ENCODE measurements at regions not wholly inside any gene's neighbourhood (a gene's known extent, or its start where the extent isn't known, plus 50 kb on each side); places are given as distances from the start of the nearest gene placed in this dataset.
A peak's percentile ranks its signal among the peaks of the same experiment; 100 is the strongest.
"Not testable (repeated sequence)": the region's sequence is repeated elsewhere in the genome, so short reads cannot be mapped to it uniquely, and the experiment has no call there.

DNA sequence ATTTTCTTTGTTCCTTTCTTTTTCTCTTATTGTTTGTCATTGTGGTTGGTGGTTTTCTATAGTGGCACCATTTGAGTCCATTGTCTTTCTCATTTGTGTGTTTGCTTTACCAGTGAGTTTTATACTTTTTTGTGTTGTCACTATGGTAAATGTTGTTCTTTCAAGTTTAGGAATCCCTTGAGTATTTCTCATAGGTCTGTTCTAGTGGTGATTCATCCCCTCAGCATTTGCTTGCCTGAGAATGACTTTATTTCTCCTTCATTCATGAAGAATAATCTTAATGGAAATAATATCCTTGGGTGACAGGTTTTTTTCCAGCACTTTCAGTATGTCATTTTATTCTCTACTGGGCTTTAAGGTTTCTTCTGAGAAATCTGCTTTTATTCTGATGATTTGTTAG lies 209.2 kb upstream of the ASCC3 start (continued):
- no peak for TF ChIP-seq TP53 (CRISPR knock-in tag; IDR thresholded peaks at IDR 0.05)
- TF ChIP-seq, protein P1, sequence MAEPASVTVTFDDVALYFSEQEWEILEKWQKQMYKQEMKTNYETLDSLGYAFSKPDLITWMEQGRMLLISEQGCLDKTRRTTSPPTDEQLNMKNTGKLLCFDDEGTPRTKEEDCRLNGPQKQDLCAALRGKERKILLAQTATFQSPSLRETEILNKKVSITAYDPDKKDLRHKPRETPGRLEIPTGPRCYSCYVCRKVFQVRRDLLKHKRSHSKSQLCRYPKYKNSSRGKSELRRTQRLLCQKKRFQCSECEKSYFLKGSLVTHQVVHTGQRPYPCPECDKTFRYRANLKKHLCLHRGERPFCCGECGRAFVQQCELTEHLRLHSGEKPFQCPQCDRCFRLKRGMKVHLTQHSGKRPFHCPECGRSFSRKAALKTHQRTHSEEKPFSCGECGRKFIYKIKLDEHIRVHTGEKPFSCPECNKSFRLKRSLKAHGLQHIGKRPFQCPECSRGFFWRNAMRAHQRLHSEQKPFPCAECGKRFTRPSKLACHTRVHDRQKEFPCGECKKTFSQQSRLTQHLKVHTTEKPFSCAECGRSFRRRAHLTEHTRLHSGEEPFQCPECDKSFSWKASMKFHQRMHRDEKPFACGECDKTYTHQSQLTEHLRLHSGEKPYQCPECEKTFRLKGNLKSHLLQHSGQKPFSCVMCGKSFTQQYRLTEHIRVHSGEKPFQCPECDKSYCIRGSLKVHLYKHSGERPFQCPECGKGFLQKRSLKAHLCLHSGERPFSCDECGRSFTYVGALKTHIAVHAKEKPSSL (CRISPR knock-in tag; conservative IDR thresholded peaks at IDR 0.05), result no peak
- TF ChIP-seq ZNF396 (CRISPR knock-in tag; IDR thresholded peaks at IDR 0.05; ENCODE audit: borderline replicate concordance), result no peak
- TF ChIP-seq ZNF138 (CRISPR knock-in tag; conservative IDR thresholded peaks at IDR 0.05), result no peak
- TF ChIP-seq ELF4 (CRISPR knock-in tag; IDR thresholded peaks at IDR 0.05; ENCODE audit: low read depth), result no peak
- no peak for TF ChIP-seq SOX15 (CRISPR knock-in tag; IDR thresholded peaks at IDR 0.05)
- TF ChIP-seq, protein P2, sequence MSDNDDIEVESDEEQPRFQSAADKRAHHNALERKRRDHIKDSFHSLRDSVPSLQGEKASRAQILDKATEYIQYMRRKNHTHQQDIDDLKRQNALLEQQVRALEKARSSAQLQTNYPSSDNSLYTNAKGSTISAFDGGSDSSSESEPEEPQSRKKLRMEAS (CRISPR knock-in tag; IDR thresholded peaks at IDR 0.05), result no peak
- TF ChIP-seq, protein P3, sequence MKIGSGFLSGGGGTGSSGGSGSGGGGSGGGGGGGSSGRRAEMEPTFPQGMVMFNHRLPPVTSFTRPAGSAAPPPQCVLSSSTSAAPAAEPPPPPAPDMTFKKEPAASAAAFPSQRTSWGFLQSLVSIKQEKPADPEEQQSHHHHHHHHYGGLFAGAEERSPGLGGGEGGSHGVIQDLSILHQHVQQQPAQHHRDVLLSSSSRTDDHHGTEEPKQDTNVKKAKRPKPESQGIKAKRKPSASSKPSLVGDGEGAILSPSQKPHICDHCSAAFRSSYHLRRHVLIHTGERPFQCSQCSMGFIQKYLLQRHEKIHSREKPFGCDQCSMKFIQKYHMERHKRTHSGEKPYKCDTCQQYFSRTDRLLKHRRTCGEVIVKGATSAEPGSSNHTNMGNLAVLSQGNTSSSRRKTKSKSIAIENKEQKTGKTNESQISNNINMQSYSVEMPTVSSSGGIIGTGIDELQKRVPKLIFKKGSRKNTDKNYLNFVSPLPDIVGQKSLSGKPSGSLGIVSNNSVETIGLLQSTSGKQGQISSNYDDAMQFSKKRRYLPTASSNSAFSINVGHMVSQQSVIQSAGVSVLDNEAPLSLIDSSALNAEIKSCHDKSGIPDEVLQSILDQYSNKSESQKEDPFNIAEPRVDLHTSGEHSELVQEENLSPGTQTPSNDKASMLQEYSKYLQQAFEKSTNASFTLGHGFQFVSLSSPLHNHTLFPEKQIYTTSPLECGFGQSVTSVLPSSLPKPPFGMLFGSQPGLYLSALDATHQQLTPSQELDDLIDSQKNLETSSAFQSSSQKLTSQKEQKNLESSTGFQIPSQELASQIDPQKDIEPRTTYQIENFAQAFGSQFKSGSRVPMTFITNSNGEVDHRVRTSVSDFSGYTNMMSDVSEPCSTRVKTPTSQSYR (CRISPR knock-in tag; IDR thresholded peaks at IDR 0.05), result no peak

DNA sequence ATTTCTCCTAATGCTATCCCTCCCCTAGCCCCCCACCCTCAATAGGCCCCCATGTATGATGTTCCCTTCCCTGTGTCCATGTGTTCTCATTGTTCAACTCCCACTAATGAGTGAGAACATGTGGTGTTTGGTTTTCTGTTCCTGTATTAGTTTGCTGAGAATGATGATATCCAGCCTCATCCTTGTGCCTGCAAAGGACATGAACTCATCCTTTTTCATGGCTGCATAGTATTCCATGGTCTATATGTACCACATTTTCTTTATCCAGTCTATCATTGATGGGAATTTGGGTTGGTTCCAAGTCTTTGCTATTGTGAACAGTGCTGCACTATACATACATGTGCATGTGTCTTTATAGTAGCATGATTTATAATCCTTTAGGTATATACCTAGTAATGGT lies 217.5 kb upstream of the ASCC3 start:
- H3K4me3 Mint-ChIP-seq; H3K4me1 Mint-ChIP-seq; H3K27me3 Mint-ChIP-seq (ENCODE audit: low read depth); DNase-seq (ENCODE audit: low spot score); CTCF ChIA-PET; H3K27ac Mint-ChIP-seq; POLR2A ChIA-PET; H3K36me3 Mint-ChIP-seq; ATAC-seq: not testable (repeated sequence)
- H3K9me3 Mint-ChIP-seq, result peaks cover 20% of the 10 kb centered on the region
- TF ChIP-seq GTF2I (CRISPR knock-in tag; conservative IDR thresholded peaks at IDR 0.05), result peak; percentile 34; the same call in 1 of the 2 replicates

DNA sequence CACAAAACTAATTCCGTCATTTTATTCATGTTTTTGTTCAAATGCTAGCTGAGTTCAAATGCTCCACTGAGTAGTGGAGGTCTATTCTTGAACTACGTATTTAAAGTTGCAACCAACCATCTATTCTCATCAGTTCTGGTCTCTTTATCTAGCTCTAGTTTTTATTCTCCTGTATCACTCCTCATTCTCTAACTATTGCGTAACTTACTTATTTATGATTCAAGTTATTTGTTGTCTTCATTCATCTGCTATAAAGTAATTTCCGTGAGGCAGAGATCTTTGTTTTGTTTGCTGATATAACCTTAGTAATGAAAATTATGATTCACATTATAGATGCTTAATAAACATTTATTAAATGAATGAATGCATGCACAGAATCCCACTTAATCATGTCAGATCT lies 221.6 kb upstream of the ASCC3 start:
- H3K9me3 Mint-ChIP-seq, result peaks cover 16% of the 10 kb centered on the region
- CTCF ChIA-PET, result interaction anchor here (1.0 to 1.2 kb wide), 2 partner anchors 16 to 124 kb away, joined by 3 read pairs; no protein-coding TSS in a partner anchor
- ATAC-seq (no peak), DNase-seq (ENCODE audit: low spot score) (no peak)
- POLR2A ChIA-PET, result no interaction called here
- 0 out of 2 replicates have a peak, but pooled peaks cover 3% of the 10 kb centered on the region for H3K36me3 Mint-ChIP-seq
- no peak overlapping the region for H3K27ac Mint-ChIP-seq
- no peaks in the 10 kb centered on the region for H3K4me1 Mint-ChIP-seq
- H3K27me3 Mint-ChIP-seq (ENCODE audit: low read depth), result no peaks in the 10 kb centered on the region
- no peak overlapping the region for H3K4me3 Mint-ChIP-seq
- TF ChIP-seq NR3C1 (CRISPR knock-in tag; conservative IDR thresholded peaks at IDR 0.05; ENCODE audit: low read depth) (no peak), EMX1 (CRISPR knock-in tag; IDR thresholded peaks at IDR 0.05) (no peak), ATF1 (CRISPR knock-in tag; IDR thresholded peaks at IDR 0.05) (no peak), ZNF671 (CRISPR knock-in tag; IDR thresholded peaks at IDR 0.05) (no peak), SMAD4 (CRISPR knock-in tag; IDR thresholded peaks at IDR 0.05) (no peak), ZNF263 (CRISPR knock-in tag; IDR thresholded peaks at IDR 0.05; ENCODE audit: low read depth) (no peak), GRHL2 (CRISPR knock-in tag; IDR thresholded peaks at IDR 0.05; ENCODE audit: insufficient replicate concordance, severe bottlenecking) (no peak), FOXP1 (CRISPR knock-in tag; IDR thresholded peaks at IDR 0.05; ENCODE audit: borderline replicate concordance) (no peak), ZNF416 (CRISPR knock-in tag; IDR thresholded peaks at IDR 0.05) (no peak), ZNF423 (CRISPR knock-in tag; IDR thresholded peaks at IDR 0.05) (no peak)
- TF ChIP-seq, protein P1 (CRISPR knock-in tag; conservative IDR thresholded peaks at IDR 0.05), result no peak
- TF ChIP-seq, protein P4, sequence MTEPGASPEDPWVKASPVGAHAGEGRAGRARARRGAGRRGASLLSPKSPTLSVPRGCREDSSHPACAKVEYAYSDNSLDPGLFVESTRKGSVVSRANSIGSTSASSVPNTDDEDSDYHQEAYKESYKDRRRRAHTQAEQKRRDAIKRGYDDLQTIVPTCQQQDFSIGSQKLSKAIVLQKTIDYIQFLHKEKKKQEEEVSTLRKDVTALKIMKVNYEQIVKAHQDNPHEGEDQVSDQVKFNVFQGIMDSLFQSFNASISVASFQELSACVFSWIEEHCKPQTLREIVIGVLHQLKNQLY (CRISPR knock-in tag; IDR thresholded peaks at IDR 0.05), result no peak
- TF ChIP-seq, protein P5, sequence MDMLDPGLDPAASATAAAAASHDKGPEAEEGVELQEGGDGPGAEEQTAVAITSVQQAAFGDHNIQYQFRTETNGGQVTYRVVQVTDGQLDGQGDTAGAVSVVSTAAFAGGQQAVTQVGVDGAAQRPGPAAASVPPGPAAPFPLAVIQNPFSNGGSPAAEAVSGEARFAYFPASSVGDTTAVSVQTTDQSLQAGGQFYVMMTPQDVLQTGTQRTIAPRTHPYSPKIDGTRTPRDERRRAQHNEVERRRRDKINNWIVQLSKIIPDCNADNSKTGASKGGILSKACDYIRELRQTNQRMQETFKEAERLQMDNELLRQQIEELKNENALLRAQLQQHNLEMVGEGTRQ (CRISPR knock-in tag; IDR thresholded peaks at IDR 0.05), result no peak
- TF ChIP-seq, protein P6, sequence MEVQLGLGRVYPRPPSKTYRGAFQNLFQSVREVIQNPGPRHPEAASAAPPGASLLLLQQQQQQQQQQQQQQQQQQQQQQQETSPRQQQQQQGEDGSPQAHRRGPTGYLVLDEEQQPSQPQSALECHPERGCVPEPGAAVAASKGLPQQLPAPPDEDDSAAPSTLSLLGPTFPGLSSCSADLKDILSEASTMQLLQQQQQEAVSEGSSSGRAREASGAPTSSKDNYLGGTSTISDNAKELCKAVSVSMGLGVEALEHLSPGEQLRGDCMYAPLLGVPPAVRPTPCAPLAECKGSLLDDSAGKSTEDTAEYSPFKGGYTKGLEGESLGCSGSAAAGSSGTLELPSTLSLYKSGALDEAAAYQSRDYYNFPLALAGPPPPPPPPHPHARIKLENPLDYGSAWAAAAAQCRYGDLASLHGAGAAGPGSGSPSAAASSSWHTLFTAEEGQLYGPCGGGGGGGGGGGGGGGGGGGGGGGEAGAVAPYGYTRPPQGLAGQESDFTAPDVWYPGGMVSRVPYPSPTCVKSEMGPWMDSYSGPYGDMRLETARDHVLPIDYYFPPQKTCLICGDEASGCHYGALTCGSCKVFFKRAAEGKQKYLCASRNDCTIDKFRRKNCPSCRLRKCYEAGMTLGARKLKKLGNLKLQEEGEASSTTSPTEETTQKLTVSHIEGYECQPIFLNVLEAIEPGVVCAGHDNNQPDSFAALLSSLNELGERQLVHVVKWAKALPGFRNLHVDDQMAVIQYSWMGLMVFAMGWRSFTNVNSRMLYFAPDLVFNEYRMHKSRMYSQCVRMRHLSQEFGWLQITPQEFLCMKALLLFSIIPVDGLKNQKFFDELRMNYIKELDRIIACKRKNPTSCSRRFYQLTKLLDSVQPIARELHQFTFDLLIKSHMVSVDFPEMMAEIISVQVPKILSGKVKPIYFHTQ (CRISPR knock-in tag; IDR thresholded peaks at IDR 0.05), result no peak

All from WTC11 (cell line).